HuH-7 (cell line): ENCODE measurements at regions not wholly inside any gene's neighbourhood (a gene's known extent, or its start where the extent isn't known, plus 50 kb on each side); places are given as distances from the start of the nearest gene placed in this dataset.

Experiments used
- DNase-seq: peaks from one replicate; pipeline ENCODE4 v3.0.0; 2011; ENCODE audit warnings: low spot score

DNA sequence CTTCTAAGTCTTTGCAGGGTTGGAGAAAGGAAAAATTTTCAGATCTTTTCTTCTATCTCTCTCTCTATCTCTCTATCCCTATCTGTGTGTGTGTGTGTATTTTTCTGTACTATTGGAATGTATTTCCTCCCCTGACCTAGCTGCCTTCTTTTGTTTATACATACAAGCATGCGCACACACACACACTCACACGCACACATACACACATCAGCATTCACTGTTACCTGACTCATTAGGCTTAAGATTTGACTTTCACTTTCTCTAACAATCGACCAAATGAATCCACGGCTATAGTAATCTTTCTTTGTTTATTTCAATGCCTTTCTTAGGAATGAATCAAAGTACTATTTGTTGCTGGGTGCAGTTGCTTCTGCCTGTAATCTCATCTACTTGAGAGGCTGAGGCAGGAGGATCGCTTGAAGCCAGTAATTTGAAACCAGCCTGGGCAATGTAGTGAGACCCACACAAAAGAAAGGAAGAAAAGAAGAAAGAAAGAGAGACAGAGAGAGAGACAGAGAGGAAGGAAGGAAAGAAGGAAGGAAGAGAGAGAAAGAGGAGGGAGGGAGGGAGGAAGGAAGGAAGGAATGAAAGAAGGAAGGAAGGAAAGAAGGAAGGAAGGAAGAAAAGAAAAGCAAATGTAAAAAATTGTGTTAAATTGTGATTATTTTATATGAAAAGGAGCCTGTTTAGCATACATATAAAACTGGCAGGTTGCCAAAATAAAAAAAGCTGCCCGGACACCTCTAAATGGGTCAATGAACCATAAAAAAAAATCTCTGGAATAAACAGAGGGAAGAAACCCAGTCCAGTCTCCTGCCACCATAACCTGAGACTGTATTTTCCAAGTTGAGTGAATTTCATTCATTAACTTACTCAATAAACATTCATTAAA lies 206.8 kb downstream of the ZNF326 start:
- no peak for DNase-seq

GRCh38 chr1:90200646-90201205 lies 205.8 kb downstream of the ZNF326 start:
- no peak for DNase-seq

GRCh38 chr1:90198616-90199332 lies 203.9 kb downstream of the ZNF326 start:
- no peak for DNase-seq

DNA sequence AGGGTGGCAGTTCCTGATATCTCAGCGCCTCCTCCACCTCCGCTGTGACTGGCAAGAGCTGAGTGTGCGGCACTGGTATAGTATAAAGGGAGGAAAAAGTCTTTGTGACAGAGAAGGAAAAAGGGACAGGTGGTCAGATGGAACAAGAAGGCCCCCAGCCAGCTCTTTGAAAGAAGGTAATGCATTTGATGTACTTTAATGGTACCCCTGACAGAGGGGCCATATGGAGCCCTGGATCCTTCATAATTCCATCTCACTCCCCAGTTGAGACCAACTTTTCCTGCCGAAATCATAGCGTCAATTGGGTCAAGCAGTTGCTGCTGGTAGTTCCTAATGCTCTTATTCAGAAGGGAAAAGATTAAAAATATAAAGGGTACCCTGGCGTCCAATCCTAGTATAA lies 198.2 kb downstream of the ZNF326 start:
- DNase-seq = no peak

DNA sequence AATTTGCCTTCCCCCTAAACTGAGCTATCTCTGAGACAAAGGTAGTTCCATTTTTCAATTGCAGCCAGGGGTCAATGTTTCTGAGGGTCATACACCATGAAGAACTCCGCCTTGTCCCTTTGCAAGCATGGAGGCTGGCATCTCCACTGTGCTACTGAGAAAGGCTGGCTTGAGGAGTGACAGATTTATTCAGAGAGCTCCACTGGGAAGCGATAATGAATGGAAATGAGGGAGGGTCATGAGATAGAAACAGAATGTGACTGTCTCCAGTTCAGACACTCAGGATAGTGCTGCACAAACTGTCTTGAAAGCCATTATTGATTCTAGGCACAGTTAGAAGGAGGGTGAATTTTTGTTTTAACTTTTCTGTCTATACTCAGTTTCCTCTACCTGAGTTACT lies 197.5 kb downstream of the ZNF326 start:
- DNase-seq = no peak

DNA sequence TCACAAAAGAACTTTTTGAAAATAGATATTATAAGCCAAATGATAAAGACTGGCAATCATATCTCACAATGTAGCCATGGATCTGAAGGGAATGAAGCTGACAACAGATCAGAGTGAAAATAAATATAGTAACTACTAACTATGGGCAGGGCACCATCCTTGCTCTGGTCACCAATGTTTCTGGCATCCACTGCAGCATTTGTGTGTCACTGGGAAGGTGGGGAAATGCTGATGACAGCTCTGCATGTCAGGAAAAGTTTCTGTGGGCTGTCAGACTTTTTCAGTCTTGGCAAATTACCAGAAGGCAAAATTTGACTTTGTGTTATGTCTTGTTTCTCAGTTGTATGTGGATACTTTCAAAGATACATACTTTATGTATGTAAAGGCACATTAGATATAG lies 195.6 kb downstream of the ZNF326 start:
- no peak for DNase-seq

DNA sequence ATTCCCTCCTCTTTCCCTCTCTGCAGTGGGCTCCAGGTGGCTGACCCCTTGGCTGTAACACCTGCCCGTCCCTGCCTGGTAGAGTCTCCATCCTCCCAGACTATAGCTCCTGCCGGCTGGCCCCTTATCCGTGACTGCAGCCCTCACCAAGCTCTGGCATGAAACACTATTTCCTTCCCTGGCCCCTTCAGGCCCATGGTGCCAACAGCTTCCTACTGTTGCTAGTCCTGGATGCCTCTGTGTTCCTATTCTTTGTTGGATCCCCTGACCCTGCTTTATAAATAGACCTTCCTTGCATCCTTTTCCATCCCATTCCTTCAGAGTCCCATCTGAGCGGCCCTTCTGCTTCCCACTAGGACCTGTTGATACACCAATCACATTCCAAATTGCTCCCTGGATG lies 195.0 kb downstream of the ZNF326 start:
- no peak for DNase-seq

DNA sequence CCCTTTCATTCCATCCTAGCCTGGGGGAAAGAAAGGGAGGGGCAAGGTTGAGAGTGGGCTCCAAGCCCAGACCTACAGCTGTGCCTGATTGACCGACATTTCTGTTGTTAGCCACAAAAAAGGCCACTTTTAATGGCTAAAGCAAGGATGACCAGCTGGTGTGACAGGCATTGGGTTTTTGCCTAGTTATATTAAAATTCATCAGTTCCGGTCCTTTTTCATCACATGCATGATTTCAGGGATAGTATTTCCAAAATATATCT lies 192.3 kb downstream of the ZNF326 start:
- no peak for DNase-seq

DNA sequence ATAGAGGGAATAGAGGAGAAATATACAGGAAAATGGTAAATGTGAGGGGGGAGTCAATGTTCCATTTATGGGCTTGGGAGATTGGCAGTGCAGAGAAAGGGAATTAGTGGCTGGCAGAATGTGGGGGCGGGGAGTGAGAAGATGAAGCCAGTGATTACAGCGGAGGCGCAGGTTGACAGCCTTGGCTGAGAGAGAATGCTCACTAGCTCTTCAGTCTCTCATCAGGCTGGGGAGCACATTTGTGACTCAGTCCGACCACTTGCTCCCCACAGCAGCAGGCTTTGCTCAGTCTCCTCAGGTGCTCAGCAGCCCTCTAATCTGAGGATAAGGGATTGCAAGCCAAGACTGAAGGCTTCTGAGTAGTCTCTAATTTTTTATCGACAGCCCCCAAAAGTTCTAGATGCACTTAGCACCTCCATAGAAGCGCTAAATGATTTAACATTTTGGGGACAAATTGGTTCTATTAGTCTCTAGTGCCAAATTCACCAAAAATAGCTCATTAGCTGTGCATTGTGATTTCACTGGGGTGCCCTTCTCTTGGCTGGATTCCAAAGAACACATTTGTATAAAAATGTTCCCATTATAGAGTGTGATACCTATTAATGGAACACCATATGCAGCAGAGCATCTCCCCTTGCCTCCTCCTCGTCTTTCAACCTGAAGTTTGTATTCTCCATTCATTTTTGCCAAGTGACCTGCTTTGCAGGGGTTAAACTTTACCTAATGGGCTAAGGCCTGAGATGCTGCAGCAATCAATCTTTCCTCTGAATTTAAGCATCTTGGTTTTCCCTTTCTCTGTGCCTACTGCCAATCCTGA lies 191.8 kb downstream of the ZNF326 start:
- no peak for DNase-seq

DNA sequence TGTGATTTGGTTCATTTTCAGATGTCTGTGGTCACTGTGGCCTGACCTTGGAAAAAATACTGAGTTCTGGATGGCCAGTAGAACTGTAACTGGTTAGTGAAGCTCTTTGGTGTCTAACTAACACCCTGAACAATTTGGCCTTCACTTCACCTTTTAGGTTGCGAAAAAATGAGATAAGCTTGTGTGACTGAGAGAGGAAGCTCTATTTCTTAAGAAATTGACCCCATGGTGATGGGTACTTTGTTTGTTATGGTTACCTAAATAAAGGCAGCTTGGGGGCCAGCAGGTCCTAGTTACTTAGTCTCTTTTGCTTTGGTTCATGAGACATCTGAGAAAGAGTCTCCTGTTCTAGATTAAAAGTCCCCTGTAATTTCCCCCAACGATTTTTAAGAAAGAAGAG lies 181.6 kb downstream of the ZNF326 start:
- DNase-seq = peak; percentile 1

DNA sequence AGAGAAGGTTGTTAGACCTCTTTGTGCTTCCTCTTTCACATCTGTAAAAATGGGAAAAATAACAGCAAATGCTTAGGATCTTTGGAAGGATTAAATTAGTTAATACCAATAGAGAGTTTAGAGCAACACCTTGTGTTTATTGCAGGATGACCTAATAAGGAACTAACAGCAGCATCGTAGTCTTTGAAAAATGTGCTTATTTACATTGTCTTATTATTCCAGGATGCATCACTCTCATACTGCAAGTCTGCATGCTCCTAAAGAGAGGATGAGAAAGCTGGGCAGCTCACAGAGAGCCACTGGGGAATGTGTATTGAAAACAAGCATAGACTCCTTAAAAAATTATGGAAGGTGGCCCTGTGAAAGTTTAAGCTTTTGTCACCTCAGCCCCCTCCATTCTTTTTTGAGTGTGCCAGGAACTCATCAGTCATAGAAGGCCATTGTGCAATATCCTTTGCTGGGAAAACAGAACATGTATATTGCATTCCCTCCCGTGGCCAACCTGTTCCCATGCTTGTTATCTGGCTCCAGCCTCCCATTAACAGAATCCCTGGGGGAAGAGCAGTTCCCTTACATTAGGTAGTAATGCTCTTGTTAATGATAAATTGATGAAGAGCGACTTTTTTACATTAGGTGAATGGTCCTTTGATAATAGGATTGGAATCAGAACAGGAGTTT lies 180.7 kb downstream of the ZNF326 start:
- peak; percentile 20 for DNase-seq

GRCh38 chr1:90174246-90174645 lies 179.3 kb downstream of the ZNF326 start:
- DNase-seq = no peak

DNA sequence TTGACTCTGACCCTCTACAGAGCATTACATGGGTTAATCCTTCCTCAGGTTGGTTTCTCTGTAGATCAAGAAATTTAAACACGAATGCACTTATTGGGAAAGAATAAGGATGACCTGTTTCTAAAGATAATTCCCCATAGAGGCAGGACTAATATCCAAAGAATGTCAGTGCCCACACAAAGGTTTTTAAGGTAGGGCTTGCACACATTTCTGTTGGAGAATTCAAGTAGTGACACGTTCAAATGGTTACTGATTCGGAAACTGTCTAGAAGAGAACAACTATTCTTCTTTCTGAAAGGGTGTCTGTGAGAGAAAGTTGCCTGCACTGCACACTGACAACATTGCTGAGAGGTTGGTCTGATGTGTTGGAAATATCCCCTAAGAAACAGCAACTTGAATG lies 167.3 kb downstream of the ZNF326 start:
- DNase-seq = no peak

DNA sequence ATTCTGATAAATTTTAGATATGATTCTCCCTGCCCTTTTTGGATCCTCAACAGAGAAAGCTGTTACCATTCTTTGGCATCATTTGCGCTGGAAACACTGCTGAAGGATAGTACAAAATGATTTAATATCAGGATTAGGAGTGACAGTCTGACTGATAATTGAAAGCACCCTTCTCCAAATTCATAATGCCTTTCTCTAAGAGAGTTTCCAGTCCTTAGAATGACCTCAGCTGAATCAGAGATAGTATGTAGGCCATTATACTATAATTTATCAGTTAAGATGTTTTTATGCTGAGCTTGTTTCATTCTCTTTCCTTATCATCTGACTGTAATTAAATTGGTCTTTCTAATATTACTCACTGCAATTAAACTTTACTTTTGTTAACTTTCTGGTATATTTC lies 166.7 kb downstream of the ZNF326 start:
- no peak for DNase-seq

- no peak for DNase-seq
These were observed 161.0 kb downstream of the ZNF326 start for GRCh38 chr1:90155721-90156487.

DNA sequence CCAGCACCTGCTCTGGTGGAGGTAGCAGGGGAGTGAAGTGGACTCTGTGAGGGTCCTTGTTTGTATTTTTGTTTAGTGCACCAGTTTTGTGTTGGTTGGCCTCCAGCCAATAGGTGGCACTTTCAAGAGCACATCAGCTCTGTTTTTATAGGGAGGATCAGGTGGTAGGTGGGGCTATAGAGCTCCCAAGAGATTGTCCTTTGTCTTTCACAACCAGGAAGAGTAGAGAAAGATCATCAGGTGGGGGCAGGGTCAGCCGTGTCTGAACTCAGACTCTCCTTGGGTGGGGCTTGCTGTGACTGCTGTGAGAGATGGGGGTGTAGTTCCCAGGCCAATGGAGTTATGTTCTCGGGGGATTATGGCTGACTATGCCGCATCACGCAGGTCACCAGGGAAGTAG lies 159.8 kb downstream of the ZNF326 start:
- DNase-seq = no peak

GRCh38 chr1:90149101-90149500 lies 154.2 kb downstream of the ZNF326 start:
- DNase-seq = no peak

DNA sequence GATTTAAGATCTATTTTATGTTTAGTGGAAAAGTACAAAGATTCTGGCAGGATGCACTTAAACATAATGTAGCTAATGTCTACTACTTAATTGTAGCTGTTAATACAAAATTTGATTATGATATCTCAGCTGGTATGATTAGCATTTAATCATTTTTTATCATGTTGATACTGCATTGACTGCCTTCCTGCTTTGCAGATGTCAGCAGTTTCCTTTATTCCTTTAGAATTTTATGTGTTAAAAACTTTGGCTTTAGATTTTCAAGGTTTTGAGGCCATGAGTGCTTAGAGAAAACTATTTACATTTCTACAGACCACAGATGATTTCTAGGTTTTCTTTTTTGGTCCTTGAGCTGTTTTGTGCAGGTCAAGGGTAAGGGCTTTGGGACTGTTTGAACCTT lies 152.2 kb downstream of the ZNF326 start:
- no peak for DNase-seq

GRCh38 chr1:90144820-90145219 lies 149.9 kb downstream of the ZNF326 start:
- DNase-seq = no peak

DNA sequence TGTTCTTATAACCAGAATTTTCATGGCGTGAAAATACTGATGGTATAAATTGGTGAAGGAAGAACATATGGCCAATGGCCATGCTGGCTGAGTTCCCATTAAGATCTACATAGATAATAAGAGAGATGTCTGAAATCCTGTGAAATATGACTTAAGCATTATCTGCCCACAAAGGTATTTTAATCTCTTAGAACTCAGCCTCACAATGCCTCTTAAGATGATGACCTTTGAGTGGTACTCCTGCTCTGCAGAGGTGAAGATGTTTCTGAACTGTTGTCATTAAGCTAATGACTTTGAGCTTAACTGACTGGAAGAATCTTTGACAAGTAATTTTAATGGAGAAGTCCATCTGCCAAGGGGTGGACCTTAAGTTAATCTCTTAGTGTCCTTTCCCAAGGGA lies 148.7 kb downstream of the ZNF326 start:
- no peak for DNase-seq

GRCh38 chr1:90142697-90143096 lies 147.8 kb downstream of the ZNF326 start:
- DNase-seq = no peak
